HUDEP-2 (cell line): ENCODE measurements at regions not wholly inside any gene's neighbourhood (a gene's known extent, or its start where the extent isn't known, plus 50 kb on each side); places are given as distances from the start of the nearest gene placed in this dataset.

Experiments used
- DNase-seq, 76 experiments: peaks; one replicate each; lab custom pipeline; 2025; ENCODE audit not compliant: unreplicated experiment in 76 of 76; lab: John Stamatoyannopoulos, UW

- DNase-seq = no peak
Observed at GRCh38 chr3:82067420-82067819, 306.0 kb upstream of the GBE1 start.

- DNase-seq = no peak
Observed at GRCh38 chr3:82058809-82059208, 297.4 kb upstream of the GBE1 start.

GRCh38 chr3:82055792-82056191, 294.3 kb upstream of the GBE1 start:
- DNase-seq = no peak

GRCh38 chr3:82054849-82055248, 293.4 kb upstream of the GBE1 start:
- no peak for DNase-seq

- DNase-seq = no peak
Observed at GRCh38 chr3:82053236-82053635, 291.8 kb upstream of the GBE1 start.

GRCh38 chr3:82050382-82050781, 288.9 kb upstream of the GBE1 start:
- DNase-seq = no peak

- no peak for DNase-seq
Observed at GRCh38 chr3:82048711-82049110, 287.3 kb upstream of the GBE1 start.

- DNase-seq = no peak
Observed at GRCh38 chr3:82044930-82045705, 283.7 kb upstream of the GBE1 start.

GRCh38 chr3:82038556-82038955, 277.1 kb upstream of the GBE1 start:
- no peak for DNase-seq

GRCh38 chr3:82033186-82033585, 271.7 kb upstream of the GBE1 start:
- no peak for DNase-seq

- no peak for DNase-seq
Observed at GRCh38 chr3:82031596-82031995, 270.2 kb upstream of the GBE1 start.

GRCh38 chr3:82030916-82031315, 269.5 kb upstream of the GBE1 start:
- no peak for DNase-seq

GRCh38 chr3:82022836-82023235, 261.4 kb upstream of the GBE1 start:
- no peak for DNase-seq

GRCh38 chr3:82020282-82020681, 258.8 kb upstream of the GBE1 start:
- no peak for DNase-seq

- DNase-seq = no peak
Observed at GRCh38 chr3:82015241-82015640, 253.8 kb upstream of the GBE1 start.

GRCh38 chr3:82012775-82013174, 251.3 kb upstream of the GBE1 start:
- no peak for DNase-seq

GRCh38 chr3:82011336-82011735, 249.9 kb upstream of the GBE1 start:
- no peak for DNase-seq

- no peak for DNase-seq
Observed at GRCh38 chr3:82005266-82005665, 243.8 kb upstream of the GBE1 start.

GRCh38 chr3:82004266-82004665, 242.8 kb upstream of the GBE1 start:
- DNase-seq = no peak

- DNase-seq = no peak
Observed at GRCh38 chr3:82002986-82003642, 241.7 kb upstream of the GBE1 start.

- no peak for DNase-seq
Observed at GRCh38 chr3:82002491-82002890, 241.0 kb upstream of the GBE1 start.

- DNase-seq = no peak
Observed at GRCh38 chr3:82001276-82001923, 240.0 kb upstream of the GBE1 start.
